HG03469 (cell line): ENCODE measurements at regions not wholly inside any gene's neighbourhood (a gene's known extent, or its start where the extent isn't known, plus 50 kb on each side); places are given as distances from the start of the nearest gene placed in this dataset.
"Not testable (repeated sequence)": the region's sequence is repeated elsewhere in the genome, so short reads cannot be mapped to it uniquely, and the experiment has no call there.

Experiments
- ATAC-seq: cut with Tn5 transposase; IDR thresholded peaks from one replicate; pipeline ENCODE4 v1.9.1; 2021; ENCODE audit warnings: mild to moderate bottlenecking, moderate library complexity, moderate number of reproducible peaks; ENCODE audit not compliant: unreplicated experiment

GRCh38 chr2:131636704-131637308, 109.1 kb downstream of the CCDC74A start:
- ATAC-seq, result not testable (repeated sequence)

GRCh38 chr2:131639001-131639620, 111.4 kb downstream of the CCDC74A start:
- not testable (repeated sequence) for ATAC-seq

DNA sequence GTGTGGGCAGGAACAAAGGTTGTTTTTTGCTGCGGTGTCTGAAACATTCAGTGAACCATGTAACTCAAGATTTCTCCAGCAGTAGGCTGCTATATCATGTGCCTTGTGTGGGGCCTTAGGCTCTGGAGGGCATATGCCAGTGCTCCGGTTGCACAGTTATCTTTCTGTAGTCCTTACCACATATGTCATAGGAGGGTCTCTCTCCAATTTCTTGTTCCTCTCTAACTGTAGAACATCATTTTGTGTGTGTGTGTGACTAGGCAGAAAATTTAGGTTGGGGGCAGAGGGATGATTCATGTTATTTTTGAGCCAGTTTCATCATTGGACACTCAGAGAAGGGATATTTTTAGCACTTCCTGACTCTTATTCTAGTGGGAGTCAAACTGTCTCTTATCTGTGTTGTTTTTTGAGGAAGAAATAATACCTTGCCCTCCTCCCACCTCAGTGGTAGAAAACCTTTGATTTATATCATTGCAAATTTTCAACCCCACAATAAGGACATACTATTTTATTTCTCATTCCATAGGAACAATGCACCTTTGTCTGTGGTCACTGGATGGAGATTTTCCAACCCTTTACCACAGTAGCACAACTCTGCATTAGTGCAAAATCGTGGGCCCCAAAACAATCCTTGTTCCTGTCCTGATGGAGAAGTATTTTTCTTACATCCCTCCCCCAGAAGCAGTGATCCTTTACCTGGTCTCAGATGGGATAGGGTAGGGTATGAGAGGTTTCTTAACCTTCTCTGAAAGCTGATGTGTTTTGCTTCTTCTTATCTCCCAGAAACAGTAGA, 113.9 kb downstream of the CCDC74A start:
- no peak for ATAC-seq

GRCh38 chr2:131643180-131643579, 115.5 kb downstream of the CCDC74A start:
- not testable (repeated sequence) for ATAC-seq

DNA sequence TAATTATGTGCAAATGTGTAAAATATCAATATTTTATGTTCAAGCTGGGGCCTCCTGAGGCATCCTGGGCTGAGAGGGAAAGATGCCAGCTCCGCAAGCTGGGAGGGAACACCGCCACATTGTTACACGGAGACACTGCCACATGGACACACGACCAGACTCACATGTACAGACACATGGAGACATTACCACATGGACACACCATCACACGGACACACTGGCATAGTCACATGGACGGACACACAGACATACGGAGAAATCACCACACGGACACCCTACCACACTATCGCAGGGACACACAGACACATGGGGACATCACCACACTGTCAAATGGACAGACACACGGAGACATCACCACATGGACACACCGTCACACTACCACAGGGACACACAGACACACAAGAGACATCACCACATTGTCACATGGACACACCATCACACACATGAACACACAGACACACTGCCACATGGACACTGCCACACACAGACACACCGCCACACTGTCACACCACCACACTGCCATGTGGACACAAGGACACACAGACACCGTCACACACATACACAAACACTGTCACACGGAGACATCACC, 117.6 kb downstream of the CCDC74A start:
- ATAC-seq, result no peak

DNA sequence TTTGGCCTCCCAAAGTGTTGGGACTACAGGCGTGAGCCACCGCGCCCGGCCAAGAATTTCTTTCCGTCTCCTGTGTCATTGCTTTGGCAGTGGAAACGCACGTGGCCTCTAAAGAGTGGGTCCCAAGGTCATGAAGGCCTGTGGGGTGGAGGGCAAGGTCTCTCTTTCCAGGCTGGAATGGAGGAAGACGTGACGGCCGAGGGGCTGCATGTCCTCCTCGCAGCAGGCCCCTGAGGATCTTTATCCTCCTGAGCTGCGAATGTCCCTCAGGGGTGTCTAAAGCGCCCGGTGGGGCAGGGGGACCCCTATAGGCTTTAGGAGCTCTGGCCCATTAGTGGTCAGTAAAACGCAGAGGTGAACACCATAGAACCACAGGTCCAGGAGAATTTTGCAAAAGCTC, 118.5 kb downstream of the CCDC74A start:
- ATAC-seq, result not testable (repeated sequence)

- no peak for ATAC-seq
Observed at GRCh38 chr2:131646669-131647297, 119.1 kb downstream of the CCDC74A start.

DNA sequence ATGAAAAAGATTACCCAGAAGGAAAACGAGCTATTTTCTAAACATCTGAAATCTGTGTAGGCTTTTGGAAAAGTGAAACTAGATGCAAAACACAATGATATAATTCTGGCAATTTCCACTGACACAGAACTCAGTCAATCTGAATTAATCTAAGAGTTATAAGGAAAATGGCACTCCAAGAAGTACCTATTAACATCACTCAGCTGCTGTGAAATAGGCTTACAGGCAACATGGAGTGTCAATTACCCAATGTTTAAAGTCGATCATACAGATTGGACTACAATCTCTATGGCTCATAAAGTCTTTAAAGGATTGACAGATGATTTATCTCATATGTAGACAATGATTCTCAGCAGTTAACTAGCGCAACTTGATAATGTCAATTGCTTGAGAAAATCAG, 120.9 kb downstream of the CCDC74A start:
- ATAC-seq, result not testable (repeated sequence)

- not testable (repeated sequence) for ATAC-seq
Observed at GRCh38 chr2:131652246-131652645, 124.6 kb downstream of the CCDC74A start.

DNA sequence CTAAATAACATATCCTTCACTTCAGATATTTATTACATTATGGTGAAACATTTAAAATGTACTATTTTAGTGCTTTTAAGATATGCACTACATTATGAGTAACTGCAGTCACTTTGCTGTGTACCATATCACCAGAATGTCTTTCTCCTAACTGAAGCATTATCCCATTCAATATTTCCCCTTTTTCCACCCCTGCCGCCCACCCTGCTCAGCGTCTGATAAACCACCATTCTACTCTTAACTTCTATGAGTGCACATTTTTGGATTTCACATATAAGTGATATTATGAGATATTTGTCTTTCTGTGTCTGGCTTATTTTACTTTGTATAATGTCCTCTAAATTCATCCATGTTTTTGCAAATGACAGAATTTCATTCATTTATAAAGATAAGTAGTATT, 126.4 kb downstream of the CCDC74A start:
- ATAC-seq, result not testable (repeated sequence)

DNA sequence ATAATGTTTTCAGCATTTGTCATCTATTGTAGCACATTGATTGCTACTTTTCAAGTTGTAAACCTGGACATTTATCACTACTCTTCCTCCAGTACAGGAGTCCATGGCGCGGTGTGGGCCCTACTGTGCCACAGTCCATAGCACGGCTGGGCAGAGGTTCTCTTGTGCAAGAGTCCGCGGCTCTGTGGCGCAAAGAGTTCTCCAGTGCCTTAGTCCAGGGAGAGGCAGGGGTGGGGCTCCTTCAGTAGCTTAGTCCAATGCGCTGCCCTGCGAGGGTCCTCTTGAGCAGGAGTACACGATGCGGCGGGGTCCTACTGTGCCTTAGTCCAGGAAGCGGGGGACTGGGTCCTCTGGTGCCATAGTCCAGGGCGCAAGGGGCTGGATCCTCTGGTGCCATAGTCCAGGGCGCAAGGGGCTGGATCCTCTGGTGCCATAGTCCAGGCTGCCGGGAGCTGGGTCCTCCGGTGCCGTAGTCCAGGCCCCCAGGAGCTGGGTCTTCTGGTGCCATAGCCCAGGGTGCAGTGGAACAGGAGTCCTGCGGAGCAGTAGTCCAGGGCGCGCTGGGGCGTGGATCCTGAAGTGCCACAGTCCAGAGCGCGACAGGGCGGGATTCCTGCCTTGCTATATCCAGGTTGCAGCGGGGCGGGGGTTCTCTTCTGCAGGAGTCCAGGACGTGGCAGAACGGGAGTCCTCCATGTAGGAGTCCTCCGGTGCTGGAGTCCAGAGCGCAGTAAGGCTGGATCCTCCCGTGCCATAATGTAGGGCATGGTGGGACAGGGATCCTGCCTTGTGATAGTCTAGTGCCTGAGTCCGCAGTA, 129.3 kb downstream of the CCDC74A start:
- ATAC-seq, result no peak

DNA sequence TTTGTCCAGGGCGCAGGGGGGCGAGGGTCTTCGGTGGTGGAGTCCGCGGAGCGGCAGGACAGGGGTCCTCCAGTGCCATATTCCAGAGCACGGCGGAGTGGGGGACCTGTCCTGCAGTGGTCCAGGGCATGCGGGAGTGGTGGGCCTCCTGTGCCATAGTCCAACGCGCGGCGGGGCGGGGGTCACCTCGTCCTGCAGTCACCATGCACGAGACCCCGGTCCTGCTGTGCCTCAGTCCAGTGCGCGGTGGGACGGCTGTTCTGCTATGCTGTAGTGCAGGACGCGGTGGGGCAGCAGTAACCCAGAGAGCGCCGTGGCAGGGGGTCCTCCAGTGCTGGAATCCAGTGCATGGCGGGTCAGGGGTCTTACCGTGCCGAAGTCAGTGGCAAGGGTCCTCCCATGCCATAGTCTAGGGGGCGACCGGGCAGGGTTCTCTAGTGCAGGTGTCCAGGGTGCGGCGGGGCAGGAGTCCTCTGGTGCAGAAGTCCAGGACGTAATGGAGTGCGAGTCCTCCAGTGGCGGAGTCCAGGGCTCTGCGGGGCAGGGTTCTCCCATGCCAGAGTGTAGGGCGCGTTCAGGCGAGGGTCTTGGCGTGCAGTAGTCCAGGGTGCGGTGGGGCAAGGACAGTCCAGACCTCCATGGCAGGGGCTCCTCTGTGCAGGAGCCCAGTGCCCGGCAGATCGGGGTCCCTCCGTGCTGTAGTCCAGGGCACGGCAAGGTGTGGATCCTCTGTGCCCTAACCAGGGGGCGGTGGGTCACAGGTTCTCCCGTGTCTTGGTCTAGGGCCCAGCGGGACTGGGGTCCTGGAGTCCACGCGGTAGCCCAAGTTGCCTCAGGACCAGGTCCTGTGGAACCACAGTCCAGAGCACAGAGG, 130.4 kb downstream of the CCDC74A start:
- no peak for ATAC-seq

DNA sequence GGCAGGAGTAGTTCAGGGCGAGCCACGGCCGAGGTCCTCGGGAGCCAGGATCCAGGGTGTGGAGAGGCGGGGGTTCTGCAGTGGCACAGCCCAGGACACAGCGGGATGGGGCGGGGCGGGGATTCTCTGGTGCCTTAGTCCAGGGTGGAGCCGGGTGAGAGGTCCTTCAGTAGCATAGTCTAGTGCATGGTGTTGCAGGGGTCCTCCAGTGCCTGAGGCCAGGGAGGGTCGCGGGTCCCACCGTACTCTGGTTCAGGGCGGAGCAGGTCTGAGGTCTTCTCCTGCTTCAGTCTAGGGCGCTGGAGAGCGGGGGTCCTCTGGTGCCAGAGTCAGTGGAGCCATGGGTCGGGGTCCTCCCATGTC, 131.1 kb downstream of the CCDC74A start:
- ATAC-seq, result no peak

GRCh38 chr2:131659168-131659572, 131.5 kb downstream of the CCDC74A start:
- no peak for ATAC-seq

DNA sequence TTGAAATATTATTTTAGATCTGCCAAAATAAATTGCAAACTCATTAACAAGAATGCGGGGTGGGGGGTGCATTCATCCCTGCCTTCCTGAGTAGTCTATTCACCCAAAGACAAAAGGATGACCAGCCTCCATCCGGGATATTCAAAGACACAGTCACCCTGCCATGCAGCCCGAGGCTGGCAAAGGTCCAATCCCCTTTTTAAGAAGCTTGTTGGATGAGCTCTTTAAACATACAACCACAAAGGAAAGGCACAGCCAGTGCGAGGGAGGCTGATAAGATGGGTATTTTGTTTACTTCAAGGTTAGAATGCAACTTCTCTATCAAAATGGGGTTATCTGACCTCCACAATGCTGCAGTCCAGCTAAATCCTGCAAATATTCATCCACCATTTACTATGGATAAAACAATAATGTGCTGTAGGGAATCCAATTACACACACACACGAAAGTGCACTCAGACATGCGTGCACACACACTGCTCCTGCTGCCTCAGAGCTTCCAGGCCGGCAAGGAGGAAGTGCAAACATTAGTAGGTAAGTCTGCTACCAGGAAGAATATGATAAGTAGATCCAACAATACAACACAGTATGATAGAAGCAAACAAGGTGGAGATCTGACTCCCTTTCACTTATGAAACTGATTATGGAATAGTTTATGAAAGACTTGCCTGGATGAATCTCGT, 133.6 kb downstream of the CCDC74A start:
- ATAC-seq, result not testable (repeated sequence)

GRCh38 chr2:131661884-131662535, 134.3 kb downstream of the CCDC74A start:
- not testable (repeated sequence) for ATAC-seq

GRCh38 chr2:131663501-131663900, 135.8 kb downstream of the CCDC74A start:
- not testable (repeated sequence) for ATAC-seq

DNA sequence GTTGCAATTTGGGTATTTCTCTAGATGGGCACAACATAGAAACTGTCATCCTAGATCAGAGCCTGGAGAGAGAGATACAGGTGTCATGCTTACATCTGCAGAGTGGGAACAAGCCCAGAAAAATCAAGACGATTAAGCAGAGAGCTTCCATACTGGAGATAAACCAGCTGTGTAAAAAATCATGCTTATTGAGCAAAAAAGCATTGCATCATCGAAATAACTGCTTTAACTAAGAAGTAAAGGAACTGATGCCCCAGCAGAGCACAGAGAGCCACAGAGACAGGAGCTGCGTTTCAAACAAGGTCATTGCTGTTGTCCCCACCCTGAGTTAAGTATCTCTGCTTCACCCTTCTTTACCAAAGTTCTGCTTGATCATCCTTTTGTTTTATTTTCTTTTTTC, 138.0 kb downstream of the CCDC74A start:
- not testable (repeated sequence) for ATAC-seq
